H1 (cell line): ENCODE measurements at regions not wholly inside any gene's neighbourhood (a gene's known extent, or its start where the extent isn't known, plus 50 kb on each side); places are given as distances from the start of the nearest gene placed in this dataset.

Experiments used
- FOSL1 ChIP-seq: IDR thresholded peaks from 2 replicates; pipeline ENCODE4 v1.6.1; 2011; ENCODE audit warnings: mild to moderate bottlenecking, low read depth, low read length, moderate library complexity; ENCODE audit not compliant: insufficient read depth
- NANOG ChIP-seq: IDR thresholded peaks from 2 replicates; pipeline ENCODE4 v1.6.1; 2011; ENCODE audit warnings: low read length, low read depth, mild to moderate bottlenecking, inconsistent platforms; ENCODE audit not compliant: insufficient read depth, poor library complexity, severe bottlenecking

GRCh38 chr17:34125921-34126320 is 129.2 kb upstream of the CCL2 start (continued):
- no peak for TF ChIP-seq FOSL1
- no peak for TF ChIP-seq NANOG
- TF ChIP-seq, all 59 proteins: peak for 0
